ENCODE measurements at regions not wholly inside any gene's neighbourhood (a gene's known extent, or its start where the extent isn't known, plus 50 kb on each side); places are given as distances from the start of the nearest gene placed in this dataset.
A peak's percentile ranks its signal among the peaks of the same experiment; 100 is the strongest.

GRCh38 chr3:161913786-161914389 is 417.3 kb downstream of the OTOL1 start:
- Mint-ChIP-seq H3K27ac (ENCODE audit: unreplicated experiment) (no peak overlapping the region), H3K4me1 (ENCODE audit: low read depth, unreplicated experiment) (no peaks in the 10 kb centered on the region), H3K27me3 (ENCODE audit: insufficient read depth, unreplicated experiment) (no peaks in the 10 kb centered on the region), H3K36me3 (ENCODE audit: insufficient read depth, unreplicated experiment) (no peaks in the 10 kb centered on the region), H3K9me3 (ENCODE audit: unreplicated experiment) (no peaks in the 10 kb centered on the region), H3K4me3 (ENCODE audit: unreplicated experiment) (no peak overlapping the region)
- ChIA-PET CTCF (interaction anchor here (1.8 kb wide), 1 partner anchor 1576 kb away, joined by 5 read pairs; no protein-coding TSS in a partner anchor), POLR2A (no interaction called here)
- no TSS peak for BruUV-seq (replicated peaks)
- Histone ChIP-seq H3K27me3 (replicated peaks; ENCODE audit: control insufficient read depth, insufficient read depth, low read length) (no peaks in the 10 kb centered on the region), H3K36me3 (ENCODE audit: control insufficient read depth, insufficient read depth, low read length) (no peaks in the 10 kb centered on the region), H3K4me3 (ENCODE audit: low read depth, low read length) (no peak overlapping the region), H3K4me1 (no peaks in the 10 kb centered on the region), H3K9me3 (no peaks in the 10 kb centered on the region)
- intact Hi-C loops (cut with micrococcal nuclease; ENCODE audit: unreplicated experiment): loop anchor here (5.0 to 10.0 kb wide), 2 partner anchors 62 to 349 kb away; no protein-coding TSS in a partner anchor
- no peak for TF ChIP-seq CTCF (IDR thresholded peaks at IDR 0.05; ENCODE audit: insufficient read depth in 1 of 2, low read depth in 1 of 2, low read length in 1 of 2, severe bottlenecking in 1 of 2, unreplicated experiment in 1 of 2)
- DNase-seq: no peak

- peak; percentile 29 for TF ChIP-seq CTCF (IDR thresholded peaks at IDR 0.05; ENCODE audit: insufficient read depth in 1 of 2, low read depth in 1 of 2, low read length in 1 of 2, severe bottlenecking in 1 of 2, unreplicated experiment in 1 of 2)
- Histone ChIP-seq H3K27me3 (replicated peaks; ENCODE audit: control insufficient read depth, insufficient read depth, low read length) (no peaks in the 10 kb centered on the region), H3K9me3 (no peaks in the 10 kb centered on the region), H3K4me3 (ENCODE audit: low read depth, low read length) (no peak overlapping the region), H3K4me1 (no peaks in the 10 kb centered on the region), H3K36me3 (ENCODE audit: control insufficient read depth, insufficient read depth, low read length) (no peaks in the 10 kb centered on the region)
- Mint-ChIP-seq H3K4me3 (ENCODE audit: unreplicated experiment) (no peak overlapping the region), H3K9me3 (ENCODE audit: unreplicated experiment) (no peaks in the 10 kb centered on the region), H3K36me3 (ENCODE audit: insufficient read depth, unreplicated experiment) (no peaks in the 10 kb centered on the region), H3K4me1 (ENCODE audit: low read depth, unreplicated experiment) (no peaks in the 10 kb centered on the region), H3K27ac (ENCODE audit: unreplicated experiment) (no peak overlapping the region), H3K27me3 (ENCODE audit: insufficient read depth, unreplicated experiment) (no peaks in the 10 kb centered on the region)
- POLR2A ChIA-PET: no interaction called here
- BruUV-seq (replicated peaks): no TSS peak
- CTCF ChIA-PET: interaction anchor here (1.8 kb wide), 1 partner anchor 1575 kb away, joined by 5 read pairs; no protein-coding TSS in a partner anchor
- peak; percentile 46 to 50 for DNase-seq
- intact Hi-C loops (cut with micrococcal nuclease; ENCODE audit: unreplicated experiment): loop anchor here (5.0 to 10.0 kb wide), 2 partner anchors 63 to 350 kb away; no protein-coding TSS in a partner anchor
These were observed 418.3 kb downstream of the OTOL1 start for GRCh38 chr3:161914703-161915417.

- H3K9me3 ChIP-seq: no peaks in the 10 kb centered on the region
- no peaks in the 10 kb centered on the region for H3K27me3 Mint-ChIP-seq (ENCODE audit: insufficient read depth, unreplicated experiment)
- no peaks in the 10 kb centered on the region for H3K9me3 Mint-ChIP-seq (ENCODE audit: unreplicated experiment)
- H3K36me3 ChIP-seq (ENCODE audit: control insufficient read depth, insufficient read depth, low read length): no peaks in the 10 kb centered on the region
- H3K27ac Mint-ChIP-seq (ENCODE audit: unreplicated experiment): no peak overlapping the region
- no TSS peak for BruUV-seq (replicated peaks)
- no peak for DNase-seq
- ChIA-PET CTCF (interaction anchor here (1.8 kb wide), 1 partner anchor 1575 kb away, joined by 5 read pairs; no protein-coding TSS in a partner anchor), POLR2A (no interaction called here)
- H3K4me3 Mint-ChIP-seq (ENCODE audit: unreplicated experiment): no peak overlapping the region
- H3K4me1 ChIP-seq: no peaks in the 10 kb centered on the region
- intact Hi-C loops (cut with micrococcal nuclease; ENCODE audit: unreplicated experiment): loop anchor here (10.0 kb wide), 1 partner anchor 351 kb away; no protein-coding TSS in a partner anchor
- no peaks in the 10 kb centered on the region for H3K27me3 ChIP-seq (replicated peaks; ENCODE audit: control insufficient read depth, insufficient read depth, low read length)
- no peaks in the 10 kb centered on the region for H3K36me3 Mint-ChIP-seq (ENCODE audit: insufficient read depth, unreplicated experiment)
- no peak for TF ChIP-seq CTCF (IDR thresholded peaks at IDR 0.05; ENCODE audit: insufficient read depth in 1 of 2, low read depth in 1 of 2, low read length in 1 of 2, severe bottlenecking in 1 of 2, unreplicated experiment in 1 of 2)
- H3K4me3 ChIP-seq (ENCODE audit: low read depth, low read length): no peak overlapping the region
- no peaks in the 10 kb centered on the region for H3K4me1 Mint-ChIP-seq (ENCODE audit: low read depth, unreplicated experiment)
These were observed 418.8 kb downstream of the OTOL1 start for GRCh38 chr3:161915418-161915750.
